Activated T-cell treated with anti-CD3 and anti-CD28 coated beads for 4 hours (primary cell): ENCODE measurements at regions not wholly inside any gene's neighbourhood (a gene's known extent, or its start where the extent isn't known, plus 50 kb on each side); places are given as distances from the start of the nearest gene placed in this dataset.

Experiments used
- DNase-seq: peaks from one replicate; pipeline ENCODE4 v3.0.0-alpha.2; 2020

- DNase-seq: no peak
Observed at GRCh38 chr1:209421978-209422680, 161.4 kb upstream of the CAMK1G start.

- no peak for DNase-seq
Observed at GRCh38 chr1:209425959-209426358, 157.6 kb upstream of the CAMK1G start.

- no peak for DNase-seq
Observed at GRCh38 chr1:209427277-209427676, 156.2 kb upstream of the CAMK1G start.

GRCh38 chr1:209427811-209428210 is 155.7 kb upstream of the CAMK1G start:
- DNase-seq: no peak

GRCh38 chr1:209428241-209428921 is 155.1 kb upstream of the CAMK1G start:
- DNase-seq: no peak

GRCh38 chr1:209429611-209430010 is 153.9 kb upstream of the CAMK1G start:
- no peak for DNase-seq

GRCh38 chr1:209430107-209430506 is 153.4 kb upstream of the CAMK1G start:
- DNase-seq: no peak

- DNase-seq: no peak
Observed at GRCh38 chr1:209430821-209431259, 152.7 kb upstream of the CAMK1G start.

GRCh38 chr1:209431402-209431801 is 152.1 kb upstream of the CAMK1G start:
- no peak for DNase-seq

GRCh38 chr1:209431813-209432442 is 151.6 kb upstream of the CAMK1G start:
- DNase-seq: no peak

GRCh38 chr1:209432443-209432825 is 151.1 kb upstream of the CAMK1G start:
- no peak for DNase-seq

GRCh38 chr1:209433649-209434031 is 149.9 kb upstream of the CAMK1G start:
- DNase-seq: no peak

GRCh38 chr1:209434066-209434465 is 149.4 kb upstream of the CAMK1G start:
- no peak for DNase-seq

- no peak for DNase-seq
Observed at GRCh38 chr1:209434631-209435217, 148.8 kb upstream of the CAMK1G start.

- no peak for DNase-seq
Observed at GRCh38 chr1:209435654-209436566, 147.6 kb upstream of the CAMK1G start.

GRCh38 chr1:209439828-209440227 is 143.7 kb upstream of the CAMK1G start:
- no peak for DNase-seq

- no peak for DNase-seq
Observed at GRCh38 chr1:209443361-209443931, 140.1 kb upstream of the CAMK1G start.

- DNase-seq: no peak
Observed at GRCh38 chr1:209443975-209444651, 139.4 kb upstream of the CAMK1G start.

- no peak for DNase-seq
Observed at GRCh38 chr1:209444961-209445360, 138.6 kb upstream of the CAMK1G start.

GRCh38 chr1:209445576-209445975 is 137.9 kb upstream of the CAMK1G start:
- DNase-seq: no peak

- DNase-seq: no peak
Observed at GRCh38 chr1:209446356-209446755, 137.2 kb upstream of the CAMK1G start.
